ENCODE measurements at regions not wholly inside any gene's neighbourhood (a gene's known extent, or its start where the extent isn't known, plus 50 kb on each side); places are given as distances from the start of the nearest gene placed in this dataset.
"Not testable (repeated sequence)": the region's sequence is repeated elsewhere in the genome, so short reads cannot be mapped to it uniquely, and the experiment has no call there.

- no peak for DNase-seq (ENCODE audit: low read depth)
These were observed 114.2 kb upstream of the SPACA7 start for GRCh38 chr13:112261924-112262323.

DNA sequence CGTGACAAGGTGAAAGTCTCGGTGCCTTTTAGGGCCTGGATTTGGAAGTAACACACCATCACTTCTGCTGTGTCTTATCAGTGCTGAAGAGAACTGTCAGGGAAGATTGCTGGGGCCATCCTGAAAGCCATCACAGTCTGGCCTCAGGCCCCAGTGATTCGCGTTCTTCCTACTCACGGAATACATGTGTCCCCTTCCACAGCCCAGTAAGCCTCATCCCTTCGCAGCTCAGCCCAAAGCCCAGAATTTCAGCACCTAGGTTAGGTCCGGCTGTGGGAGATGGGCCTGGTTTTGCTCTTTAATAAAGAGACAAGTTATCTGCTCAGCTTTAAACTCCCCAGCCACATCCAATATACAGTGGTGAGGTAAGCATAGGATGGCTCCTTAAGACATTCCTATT, 113.0 kb upstream of the SPACA7 start:
- no peak for DNase-seq (ENCODE audit: low read depth)

DNA sequence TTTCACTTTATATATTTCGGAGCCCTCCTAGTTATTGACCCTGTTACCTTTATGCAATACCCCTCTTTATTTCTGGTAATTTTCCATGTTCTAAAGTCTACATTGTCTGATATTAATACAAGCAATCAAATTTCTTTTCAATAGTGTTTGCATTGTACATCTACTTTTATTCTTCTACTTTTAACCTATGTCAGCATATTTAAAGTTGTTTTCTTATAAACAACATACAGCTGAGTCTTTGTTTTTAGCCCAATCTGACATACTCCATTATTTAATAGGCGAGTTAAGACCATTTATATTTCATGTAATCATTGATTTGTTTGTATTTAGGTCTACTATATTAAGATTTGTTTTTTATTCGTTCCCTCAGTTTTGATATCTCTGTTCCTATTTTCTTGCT, 108.5 kb upstream of the SPACA7 start:
- DNase-seq (ENCODE audit: low read depth): no peak

GRCh38 chr13:112270951-112271350, 105.2 kb upstream of the SPACA7 start:
- DNase-seq (ENCODE audit: low read depth): no peak

DNA sequence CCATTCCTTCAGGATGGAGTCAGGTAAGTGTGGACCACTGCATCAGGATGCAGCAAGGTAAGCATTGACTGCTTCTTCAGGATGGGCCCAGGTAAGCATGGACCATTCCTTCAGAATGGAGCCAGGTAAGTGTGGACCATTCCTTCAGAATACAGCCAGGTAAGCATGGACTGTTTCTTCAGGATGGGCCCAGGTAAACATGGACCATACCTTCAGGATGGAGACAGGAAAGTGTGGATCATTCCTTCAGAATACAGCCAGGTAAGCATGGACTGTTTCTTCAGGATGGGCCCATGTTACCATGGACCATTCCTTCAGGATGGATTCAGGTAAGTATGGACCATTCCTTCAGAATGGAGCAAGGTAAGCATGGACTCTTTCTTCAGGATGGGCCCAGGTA, 89.4 kb upstream of the SPACA7 start:
- DNase-seq (ENCODE audit: low read depth): not testable (repeated sequence)

GRCh38 chr13:112320303-112320702, 55.9 kb upstream of the SPACA7 start:
- no peak for DNase-seq (ENCODE audit: low read depth)

DNA sequence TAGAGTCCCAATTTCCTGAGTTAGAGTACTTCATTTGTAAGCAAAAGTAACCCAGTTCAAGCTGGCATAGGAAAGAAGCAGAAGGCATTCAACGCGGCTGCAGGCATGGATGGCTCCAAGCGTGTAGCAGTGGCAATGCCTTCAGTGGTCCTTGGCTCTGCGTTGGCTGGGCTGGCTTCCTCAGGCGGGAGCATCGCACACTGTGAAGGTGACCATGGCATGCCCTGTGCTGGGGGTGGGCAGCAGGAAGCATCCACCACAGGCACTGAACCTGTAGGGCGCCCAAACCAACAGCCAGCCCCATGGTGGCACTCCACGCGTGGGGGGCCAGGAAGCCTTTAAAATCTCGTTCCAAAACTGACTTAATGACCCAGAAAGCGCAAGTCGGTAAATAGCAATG, 53.6 kb upstream of the SPACA7 start:
- DNase-seq (ENCODE audit: low read depth): no peak

- no peak for DNase-seq (ENCODE audit: low read depth)
These were observed 52.0 kb upstream of the SPACA7 start for GRCh38 chr13:112324116-112324515.

- DNase-seq (ENCODE audit: low read depth): no peak
These were observed 50.9 kb upstream of the SPACA7 start for GRCh38 chr13:112325142-112325808.

- DNase-seq (ENCODE audit: low read depth): peak; percentile 22
These were observed 50.1 kb upstream of the SPACA7 start for GRCh38 chr13:112325920-112326645.

Measured in RPMI7951 (cell line).